GM21529 (cell line): ENCODE measurements at regions not wholly inside any gene's neighbourhood (a gene's known extent, or its start where the extent isn't known, plus 50 kb on each side); places are given as distances from the start of the nearest gene placed in this dataset.

Source experiments
- ATAC-seq: cut with Tn5 transposase; IDR thresholded peaks from one replicate; pipeline ENCODE4 v1.9.1; 2021; ENCODE audit not compliant: unreplicated experiment

- ATAC-seq: no peak
Observed at GRCh38 chr7:20932785-20933527, 146.3 kb upstream of the SP8 start.

DNA sequence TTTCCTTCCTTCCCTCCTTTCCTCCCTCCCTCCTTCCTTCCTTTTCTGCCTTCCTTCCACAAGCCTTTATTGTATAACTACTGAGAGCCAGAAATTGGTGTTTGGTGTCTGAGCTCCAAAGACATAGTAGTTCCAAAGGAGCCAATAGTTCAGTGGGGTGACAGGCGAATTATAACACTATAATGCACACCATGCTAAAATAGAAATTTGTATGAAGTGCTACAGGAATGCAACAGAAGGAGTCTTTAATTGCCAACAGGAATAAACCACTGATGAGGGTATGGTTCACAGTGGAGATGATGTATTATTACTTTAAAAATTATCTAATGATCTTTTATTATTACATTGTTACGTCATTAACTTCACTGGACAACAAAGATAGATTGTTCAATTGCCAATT is 158.8 kb upstream of the SP8 start:
- no peak for ATAC-seq

DNA sequence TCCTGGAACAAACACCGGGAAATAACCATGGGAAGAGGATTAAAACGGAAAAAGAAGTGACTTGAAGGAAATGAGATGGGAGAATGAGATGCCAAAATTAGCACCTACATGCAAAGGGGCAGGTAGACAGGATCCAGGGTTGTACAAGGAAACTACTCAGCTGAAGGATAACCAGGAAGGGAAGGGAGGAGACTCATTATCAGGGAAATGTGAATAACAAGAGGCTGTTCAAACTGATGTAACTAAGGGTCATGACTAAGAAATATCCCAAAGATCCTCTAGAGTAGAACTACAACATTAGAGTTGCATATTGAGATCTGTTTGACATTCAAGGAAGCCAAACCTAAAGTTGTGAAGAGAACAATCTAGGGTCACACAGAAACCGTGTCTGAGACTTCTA is 166.2 kb upstream of the SP8 start:
- no peak for ATAC-seq

GRCh38 chr7:20954711-20955619 is 168.3 kb upstream of the SP8 start:
- no peak for ATAC-seq

DNA sequence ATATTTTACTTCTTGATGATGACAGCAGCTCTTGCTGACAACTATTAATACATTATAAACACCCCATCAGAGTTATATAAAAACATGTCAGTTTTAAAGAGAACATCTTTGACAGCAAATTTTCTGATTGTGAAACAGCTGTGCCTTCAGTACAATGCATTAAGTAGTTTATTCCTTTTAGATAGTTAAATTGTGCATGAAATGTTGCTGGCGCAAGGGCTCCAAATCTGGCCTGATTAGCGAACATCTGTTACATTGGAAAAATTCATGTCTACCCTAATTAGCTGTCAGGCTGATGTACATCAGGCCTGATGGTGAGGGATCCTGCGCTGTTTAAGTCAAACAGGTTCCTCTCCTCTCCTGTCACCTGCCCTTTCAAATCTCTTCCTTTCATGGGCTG is 171.9 kb upstream of the SP8 start:
- no peak for ATAC-seq

DNA sequence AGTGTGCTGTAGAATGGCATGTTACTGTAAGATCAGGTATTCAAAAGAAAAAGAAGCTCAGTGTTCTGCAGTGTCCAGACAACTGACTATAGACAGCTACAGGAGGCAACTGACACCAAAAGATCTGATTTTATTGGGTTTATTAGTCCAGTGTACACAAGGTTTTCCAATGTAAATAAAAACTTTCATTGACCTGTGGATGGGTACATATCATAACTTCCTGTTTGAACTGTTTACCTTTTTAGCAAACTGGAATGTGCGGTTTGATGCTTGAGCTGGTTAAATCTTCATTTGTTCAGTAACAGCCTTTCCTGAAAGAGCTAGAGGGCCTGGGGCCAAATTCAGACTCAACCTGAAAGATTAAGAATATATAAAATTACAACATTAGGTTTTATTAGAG is 172.6 kb upstream of the SP8 start:
- ATAC-seq: no peak

GRCh38 chr7:20963556-20964280 is 177.0 kb upstream of the SP8 start:
- no peak for ATAC-seq

- no peak for ATAC-seq
Observed at GRCh38 chr7:20964281-20964918, 177.7 kb upstream of the SP8 start.

- no peak for ATAC-seq
Observed at GRCh38 chr7:20971219-20971618, 184.5 kb upstream of the SP8 start.

GRCh38 chr7:20980232-20980631 is 193.5 kb upstream of the SP8 start:
- no peak for ATAC-seq

- no peak for ATAC-seq
Observed at GRCh38 chr7:20980668-20981264, 194.1 kb upstream of the SP8 start.

DNA sequence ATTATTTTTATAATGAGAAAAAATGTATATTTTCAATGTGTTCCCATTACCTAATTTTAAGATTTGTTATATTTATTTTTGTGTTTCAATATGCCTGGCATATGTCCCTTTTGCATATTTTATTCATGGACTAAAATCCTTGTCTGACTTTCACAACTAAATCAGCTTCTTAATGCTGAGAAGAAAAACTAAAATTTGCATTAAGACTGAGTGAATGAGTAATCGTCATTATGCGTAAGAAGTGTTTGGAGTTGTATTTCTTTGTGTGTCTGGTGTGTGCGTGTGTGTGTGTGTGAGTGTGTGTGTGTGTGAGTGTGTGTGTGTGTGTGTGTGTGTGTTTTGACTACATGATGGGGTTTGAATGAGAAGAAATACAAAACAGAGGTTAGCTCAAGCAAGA is 201.7 kb upstream of the SP8 start:
- no peak for ATAC-seq

- no peak for ATAC-seq
Observed at GRCh38 chr7:20991544-20991943, 204.9 kb upstream of the SP8 start.

GRCh38 chr7:20993693-20994092 is 207.0 kb upstream of the SP8 start:
- ATAC-seq: no peak

- ATAC-seq: no peak
Observed at GRCh38 chr7:20998309-20998708, 211.6 kb upstream of the SP8 start.

- no peak for ATAC-seq
Observed at GRCh38 chr7:21011153-21011552, 224.5 kb upstream of the SP8 start.

DNA sequence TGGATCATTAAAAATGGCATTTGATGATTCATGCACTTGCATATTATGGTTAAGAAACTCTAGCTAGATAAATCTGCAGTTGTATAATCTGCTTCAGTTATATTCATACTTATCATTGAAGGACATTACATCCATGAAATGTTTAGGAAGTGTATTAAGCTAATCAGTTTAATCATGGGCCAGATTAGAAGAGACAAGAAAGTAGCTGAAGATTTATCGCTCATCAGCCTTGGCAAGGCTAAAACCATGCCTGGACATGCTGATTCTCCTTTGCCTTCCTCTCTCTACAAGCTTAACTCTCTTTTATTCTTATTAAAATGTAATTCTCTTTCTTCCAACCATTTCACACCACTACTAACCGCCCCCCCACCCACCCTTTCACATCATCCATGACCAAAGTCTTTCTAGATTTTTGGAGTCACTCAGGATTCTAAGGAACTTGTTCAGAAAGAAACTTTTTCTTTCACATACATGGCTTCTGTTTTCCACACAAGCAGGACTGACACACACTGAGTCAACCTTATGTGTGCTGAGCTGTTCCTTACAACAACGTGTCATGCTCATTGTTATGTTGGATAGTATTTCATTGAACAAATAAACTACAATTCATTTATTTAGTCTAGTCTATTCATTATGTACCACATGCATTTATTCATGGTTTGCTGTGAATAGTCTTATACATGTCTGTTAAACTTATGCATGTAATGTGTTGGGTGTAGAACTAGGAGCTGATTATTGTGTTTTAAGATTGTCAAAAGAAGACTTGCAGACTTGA is 227.3 kb upstream of the SP8 start:
- ATAC-seq: no peak

- ATAC-seq: no peak
Observed at GRCh38 chr7:21020667-21021066, 234.0 kb upstream of the SP8 start.

DNA sequence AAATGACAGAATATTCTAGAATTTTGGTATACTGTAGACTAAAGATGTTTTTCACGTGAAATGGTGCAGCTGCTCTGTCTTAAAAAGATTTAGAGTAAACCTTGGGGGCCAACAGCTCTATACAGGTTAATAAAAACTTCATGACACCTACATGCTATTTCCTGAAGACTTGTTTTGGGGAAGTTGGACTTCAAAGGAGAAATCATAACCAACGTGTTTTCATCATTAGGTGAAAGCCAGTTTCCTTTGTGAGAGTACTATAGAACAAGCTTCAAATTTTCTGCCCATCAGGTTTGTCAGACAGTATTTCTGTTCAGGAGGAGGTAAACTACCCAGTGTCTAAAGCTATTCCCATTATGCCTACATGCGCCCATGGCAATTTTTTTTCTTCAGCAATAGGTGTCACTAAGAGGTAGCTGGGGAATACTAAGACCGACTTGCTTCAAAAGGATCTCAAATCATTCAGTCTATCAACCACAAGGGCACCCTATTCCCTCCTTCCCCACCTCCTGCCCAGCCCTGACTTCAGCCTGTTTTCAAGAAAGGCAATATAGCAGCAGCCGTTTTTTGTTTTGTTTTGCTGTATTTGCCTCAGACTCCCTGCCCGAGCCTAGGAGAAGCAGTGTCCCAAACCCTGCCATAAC is 237.3 kb upstream of the SP8 start:
- ATAC-seq: no peak

DNA sequence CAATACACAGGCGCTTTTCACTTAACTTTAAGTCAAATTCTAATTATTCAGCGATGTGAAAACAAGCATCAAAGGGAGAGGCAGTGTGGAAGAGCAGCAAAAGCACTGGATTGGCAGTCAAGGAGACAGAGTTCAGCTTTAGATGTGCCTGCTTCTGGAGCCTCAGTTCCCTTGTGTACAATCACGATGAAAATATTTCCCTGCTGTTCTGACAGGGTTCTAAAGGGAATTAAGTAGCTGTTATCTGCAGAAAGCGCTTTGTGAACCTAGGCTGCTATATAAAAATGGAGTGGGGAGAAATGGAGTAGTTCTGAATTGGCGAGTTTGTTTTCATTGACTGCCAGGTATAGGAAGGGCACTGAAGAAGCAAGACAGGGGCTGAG is 237.8 kb upstream of the SP8 start:
- no peak for ATAC-seq
